HG03460 (cell line): ENCODE measurements at regions not wholly inside any gene's neighbourhood (a gene's known extent, or its start where the extent isn't known, plus 50 kb on each side); places are given as distances from the start of the nearest gene placed in this dataset.
"Not testable (repeated sequence)": the region's sequence is repeated elsewhere in the genome, so short reads cannot be mapped to it uniquely, and the experiment has no call there.

Experiments
- ATAC-seq: cut with Tn5 transposase; IDR thresholded peaks from one replicate; pipeline ENCODE4 v1.9.1; 2021; ENCODE audit not compliant: unreplicated experiment

DNA sequence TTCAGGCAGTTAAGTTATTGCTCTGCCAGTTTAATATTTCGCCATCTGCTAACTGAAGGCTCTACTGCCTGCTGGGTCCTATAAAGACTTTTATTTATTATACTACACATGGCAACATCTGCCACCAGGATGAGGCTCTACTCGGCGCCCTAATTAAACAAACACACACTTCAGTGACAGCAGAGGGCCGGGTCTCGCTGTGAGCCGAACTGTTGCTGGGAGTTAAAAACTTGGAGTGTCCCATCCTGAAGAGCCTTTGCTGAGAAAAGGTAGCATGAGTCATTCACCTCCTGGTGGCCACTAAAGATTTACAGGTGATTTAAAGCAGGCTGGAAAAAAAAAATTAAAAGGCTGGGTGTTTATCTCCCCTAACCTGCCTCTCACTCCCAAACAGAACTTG lies 183.7 kb downstream of the NPIPA8 start:
- not testable (repeated sequence) for ATAC-seq

DNA sequence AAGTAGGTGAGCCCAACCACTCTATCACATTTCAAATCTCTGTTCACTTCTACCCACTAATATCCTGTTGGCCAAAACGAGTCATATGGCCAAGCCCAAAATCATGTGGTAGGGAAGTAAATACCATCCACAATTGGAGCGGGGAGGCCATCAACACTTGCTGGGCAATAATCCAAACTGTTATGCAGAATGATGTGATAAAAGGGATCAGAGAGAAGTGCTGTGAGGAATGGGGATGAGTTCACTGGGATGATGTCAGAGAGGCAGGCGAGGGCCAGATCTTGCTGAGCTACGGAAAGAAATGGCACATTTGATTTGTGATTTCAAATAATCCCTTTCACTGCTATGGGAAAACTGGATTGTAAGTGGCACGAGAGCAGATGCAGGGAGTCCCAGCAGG lies 188.4 kb downstream of the NPIPA8 start:
- not testable (repeated sequence) for ATAC-seq

DNA sequence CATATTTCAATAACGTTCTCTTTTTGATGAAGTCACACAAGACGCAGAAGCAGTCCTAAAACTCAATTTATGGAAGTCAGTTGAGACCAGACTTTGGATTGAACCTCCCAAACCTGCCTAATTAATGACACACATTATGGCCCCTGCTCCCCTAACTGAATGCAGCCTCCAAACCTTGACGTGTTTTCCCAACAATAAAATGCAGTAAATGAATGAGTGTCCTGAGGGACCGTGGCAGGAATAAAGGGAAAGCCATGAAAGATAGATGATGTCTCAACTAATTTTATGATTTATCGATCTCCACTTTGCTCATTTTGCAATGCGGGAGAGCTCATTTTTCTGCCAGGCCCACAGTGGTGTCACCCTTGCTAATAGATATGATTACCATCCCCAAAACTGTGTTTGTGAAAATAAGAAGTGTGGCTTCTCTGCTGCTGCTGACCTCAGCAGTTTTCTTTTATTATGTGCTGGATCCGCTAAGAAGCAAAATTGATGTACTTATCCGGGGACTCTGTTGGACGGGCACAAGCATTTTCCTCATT lies 189.9 kb downstream of the NPIPA8 start:
- ATAC-seq: not testable (repeated sequence)

DNA sequence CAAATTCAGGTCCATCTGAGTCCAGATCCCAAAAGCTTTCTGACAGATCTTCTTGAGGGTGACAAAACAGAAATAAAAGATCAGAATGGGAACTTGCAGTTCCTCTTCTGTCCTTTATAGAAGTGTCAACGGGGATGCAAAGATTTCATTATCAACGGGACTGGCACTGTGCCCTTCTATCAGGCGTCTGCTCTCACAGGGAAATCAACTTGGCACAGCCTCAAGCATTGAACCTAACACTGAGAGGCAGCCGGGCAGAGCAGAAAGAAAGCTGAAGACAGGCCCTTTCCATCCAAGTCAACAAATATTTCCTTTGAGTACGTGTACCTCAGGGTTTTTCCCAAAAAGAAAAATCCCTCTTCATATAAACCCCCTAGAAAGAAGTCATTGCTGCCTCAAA lies 194.5 kb downstream of the NPIPA8 start:
- ATAC-seq: not testable (repeated sequence)

DNA sequence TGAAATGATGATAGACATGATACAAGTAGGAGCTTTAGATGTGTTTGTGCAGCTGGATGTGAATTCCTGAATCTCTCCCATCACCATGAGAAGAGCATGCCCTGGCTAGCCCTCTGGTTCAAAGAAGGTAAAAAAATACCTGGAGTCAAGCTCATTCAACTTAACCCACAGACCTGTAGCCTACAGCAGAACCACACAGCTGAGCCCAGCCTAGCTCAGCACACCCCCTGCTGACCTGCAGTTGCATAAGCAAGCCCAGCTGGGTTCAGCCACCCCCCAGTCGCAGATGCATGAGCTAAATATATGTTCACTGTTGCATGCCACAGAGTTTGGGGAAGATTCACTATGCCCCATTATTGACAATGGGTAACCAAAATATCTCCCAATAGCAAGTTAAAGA lies 200.2 kb downstream of the NPIPA8 start:
- ATAC-seq: not testable (repeated sequence)

DNA sequence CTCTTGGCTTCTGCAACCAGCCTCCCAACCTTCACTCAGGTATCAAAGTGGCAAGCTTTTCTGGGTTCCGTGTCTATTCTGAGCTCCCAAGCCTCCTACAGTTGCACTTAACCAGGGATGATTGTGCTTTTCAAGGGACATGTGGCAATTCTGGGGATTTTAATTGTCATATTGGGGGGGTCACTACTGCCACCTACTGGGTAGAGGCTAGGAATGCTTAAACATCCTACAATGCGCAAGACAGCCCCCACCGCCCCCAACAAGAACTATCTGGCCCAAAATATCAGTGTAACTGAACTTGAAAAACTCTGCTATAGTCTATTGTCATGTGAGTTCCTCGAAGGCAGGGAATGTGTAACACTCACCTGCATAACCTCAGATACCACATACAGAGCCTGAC lies 201.5 kb downstream of the NPIPA8 start:
- ATAC-seq: not testable (repeated sequence)

DNA sequence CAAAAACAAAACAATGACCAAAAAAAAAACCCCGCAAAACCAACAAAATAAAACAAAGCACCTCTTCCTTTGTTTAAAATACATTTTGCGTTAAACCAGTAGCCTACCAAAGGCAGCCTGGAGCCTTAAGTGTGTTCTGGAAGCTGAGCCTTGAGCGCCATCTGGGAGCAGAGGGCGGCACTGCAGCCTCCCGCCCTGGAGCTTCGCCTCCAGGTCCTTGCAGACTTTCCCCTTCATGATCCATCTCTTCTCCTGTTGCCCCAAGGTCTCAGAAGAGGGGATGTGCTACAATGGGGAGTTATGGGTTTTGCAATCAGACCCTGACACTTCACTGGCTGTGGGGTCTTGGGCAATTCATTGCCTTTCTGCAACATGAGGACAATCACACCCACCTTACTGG lies 204.9 kb downstream of the NPIPA8 start:
- ATAC-seq: not testable (repeated sequence)

DNA sequence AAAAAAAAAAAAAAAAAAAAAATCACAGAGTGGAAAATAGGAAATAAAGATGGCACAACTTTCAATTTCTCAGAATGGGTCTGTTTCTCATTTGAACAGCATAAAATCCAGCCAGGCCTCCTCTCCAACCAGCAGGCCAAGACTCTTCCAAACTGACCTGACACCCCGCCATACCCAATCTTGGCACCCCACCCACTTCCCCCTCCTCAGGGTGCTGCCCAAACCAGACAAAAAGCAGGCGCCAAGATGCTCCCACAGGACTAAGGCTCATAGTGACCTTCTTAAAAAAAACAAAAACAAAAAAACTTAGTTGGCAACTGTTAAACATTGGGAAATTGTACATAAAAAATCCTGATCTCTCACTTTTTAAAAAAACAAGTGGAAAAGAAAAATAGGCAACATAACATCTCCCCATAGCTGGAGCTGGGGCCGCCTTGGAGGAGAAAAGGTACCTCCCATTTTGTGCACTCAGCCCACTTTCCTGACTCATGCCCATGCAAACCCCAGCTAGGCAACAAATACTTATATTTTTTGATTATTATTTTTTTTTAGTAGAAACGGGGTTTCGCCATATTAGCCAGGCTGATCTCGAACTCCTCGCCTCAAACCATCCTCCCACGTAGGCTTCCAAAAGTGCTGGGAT lies 205.9 kb downstream of the NPIPA8 start:
- ATAC-seq: not testable (repeated sequence)

DNA sequence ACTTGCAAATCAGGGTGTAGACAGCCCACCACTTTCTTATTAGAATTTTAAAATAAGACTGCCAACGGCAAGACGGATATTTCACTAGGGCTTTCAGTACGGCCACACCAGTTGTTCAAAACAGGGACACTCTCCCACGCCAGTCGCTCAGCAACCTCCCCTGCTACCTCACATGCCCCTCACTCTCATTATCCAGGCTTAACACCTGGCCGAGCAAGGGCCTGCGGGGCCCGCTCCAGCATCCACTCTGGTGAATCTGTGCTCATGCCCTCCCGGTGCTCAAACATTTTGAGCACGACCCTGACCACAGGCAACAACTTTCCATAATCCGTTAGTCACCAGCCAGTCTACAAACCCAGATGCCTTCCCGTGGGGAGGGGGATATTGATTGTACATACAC lies 209.5 kb downstream of the NPIPA8 start:
- ATAC-seq: not testable (repeated sequence)

DNA sequence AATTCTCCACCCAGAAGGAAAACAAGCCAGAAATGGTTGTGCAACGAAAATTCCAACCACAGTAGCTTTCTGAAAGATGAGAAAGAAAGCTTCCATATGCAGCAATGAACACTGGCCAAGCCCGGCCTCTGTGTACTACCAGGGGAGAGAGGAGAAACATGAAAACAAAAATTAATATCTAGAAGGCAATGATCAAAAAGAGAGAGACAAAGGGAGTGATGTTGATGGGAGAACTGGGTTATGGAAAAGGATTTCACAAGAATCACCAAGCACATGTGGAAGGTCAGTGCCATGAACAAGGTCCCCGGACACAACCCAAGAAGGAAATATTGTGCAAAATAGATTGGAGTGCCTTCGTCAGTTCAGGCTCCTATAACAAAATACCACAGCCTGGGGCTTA lies 217.4 kb downstream of the NPIPA8 start:
- not testable (repeated sequence) for ATAC-seq

DNA sequence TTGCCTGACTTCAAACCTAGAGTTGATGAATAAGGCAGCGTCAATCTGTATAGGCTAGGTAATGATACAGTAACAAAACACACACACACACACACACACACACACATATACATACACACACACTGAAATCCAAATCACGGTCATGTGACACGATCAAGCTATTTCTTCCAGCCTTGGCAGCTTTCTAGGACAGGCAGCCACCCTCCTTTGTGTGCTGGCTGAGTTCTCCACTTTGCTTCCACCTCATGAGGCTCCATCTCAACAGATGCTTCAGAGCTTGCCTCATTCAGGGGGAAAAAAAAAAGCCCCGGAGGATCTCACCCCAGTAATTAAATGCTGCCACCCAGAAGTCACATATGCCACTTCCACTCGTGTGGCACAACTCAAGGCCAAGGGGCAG lies 217.9 kb downstream of the NPIPA8 start:
- not testable (repeated sequence) for ATAC-seq

DNA sequence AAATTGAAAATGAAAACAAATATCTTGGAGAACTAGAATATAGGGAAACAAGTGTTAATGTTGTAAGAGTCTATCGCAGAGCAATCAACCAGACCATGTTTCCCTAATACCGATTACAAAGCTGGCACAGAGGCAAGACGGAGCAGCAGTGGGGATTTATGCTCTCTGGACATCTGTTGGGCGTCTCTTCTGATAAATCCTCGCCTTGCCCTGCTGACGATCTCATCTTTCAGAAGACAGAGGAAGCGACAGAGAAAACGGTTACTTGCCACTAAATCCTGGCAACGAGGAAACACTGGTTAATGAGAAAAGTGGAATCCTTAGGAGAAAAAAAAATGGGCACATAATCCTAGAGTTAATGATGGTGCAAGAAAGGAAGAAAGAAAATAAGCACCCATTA lies 218.5 kb downstream of the NPIPA8 start:
- ATAC-seq: not testable (repeated sequence)

DNA sequence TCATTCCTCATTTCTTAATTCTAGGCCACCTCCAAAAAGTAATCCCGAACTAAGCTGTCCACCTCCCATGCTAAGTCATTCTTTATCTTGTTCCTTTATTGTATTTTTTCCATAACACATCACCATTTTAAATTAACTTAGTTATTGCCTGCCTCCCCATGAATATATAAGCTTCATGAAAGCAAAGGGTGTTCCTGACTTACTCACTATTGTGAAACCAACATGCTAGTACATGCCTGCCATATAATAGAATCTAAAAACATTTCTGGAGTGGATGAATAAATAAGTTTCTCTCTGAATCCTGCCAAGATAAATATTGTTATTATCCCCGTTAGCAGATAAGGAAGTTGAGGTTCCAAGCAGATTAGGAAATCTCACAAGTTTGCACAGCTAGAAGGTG lies 232.1 kb downstream of the NPIPA8 start:
- ATAC-seq: not testable (repeated sequence)

DNA sequence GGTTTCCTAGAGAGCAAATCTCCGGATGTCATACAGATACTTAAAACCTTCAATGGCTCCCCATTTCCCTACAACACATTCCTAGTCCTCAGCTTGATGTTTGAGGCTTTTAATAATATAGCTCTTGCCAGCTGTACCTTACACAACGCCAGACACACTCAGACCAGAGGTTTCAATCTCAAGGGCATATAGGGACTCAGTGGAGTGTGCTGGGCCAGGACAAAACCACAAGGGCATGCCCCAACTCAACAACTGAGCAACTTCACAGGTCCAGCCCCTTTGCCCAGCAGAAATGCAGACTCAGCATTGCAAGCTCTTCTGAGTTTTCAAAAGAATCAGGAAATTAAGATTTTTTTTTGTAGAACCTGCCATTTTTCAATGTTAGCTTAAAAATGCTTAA lies 235.5 kb downstream of the NPIPA8 start:
- not testable (repeated sequence) for ATAC-seq

DNA sequence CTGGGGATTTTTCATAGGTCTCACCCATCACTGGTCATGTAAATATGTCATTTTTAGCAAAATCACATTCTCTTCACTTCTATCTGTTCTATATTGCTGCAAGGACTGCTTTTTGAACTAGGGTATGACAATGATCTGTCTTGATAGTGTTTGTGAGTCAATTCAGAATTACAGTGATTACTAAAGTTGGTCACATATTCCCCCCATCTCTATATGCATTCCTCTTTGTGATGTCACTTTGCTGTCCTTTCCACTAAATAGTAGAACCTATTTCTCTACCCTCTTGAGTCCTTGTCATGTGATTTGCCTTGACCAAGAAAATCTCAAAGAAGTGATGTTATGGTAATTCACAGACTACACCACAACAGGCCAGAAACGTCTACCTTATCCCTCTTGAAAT lies 243.9 kb downstream of the NPIPA8 start:
- not testable (repeated sequence) for ATAC-seq

DNA sequence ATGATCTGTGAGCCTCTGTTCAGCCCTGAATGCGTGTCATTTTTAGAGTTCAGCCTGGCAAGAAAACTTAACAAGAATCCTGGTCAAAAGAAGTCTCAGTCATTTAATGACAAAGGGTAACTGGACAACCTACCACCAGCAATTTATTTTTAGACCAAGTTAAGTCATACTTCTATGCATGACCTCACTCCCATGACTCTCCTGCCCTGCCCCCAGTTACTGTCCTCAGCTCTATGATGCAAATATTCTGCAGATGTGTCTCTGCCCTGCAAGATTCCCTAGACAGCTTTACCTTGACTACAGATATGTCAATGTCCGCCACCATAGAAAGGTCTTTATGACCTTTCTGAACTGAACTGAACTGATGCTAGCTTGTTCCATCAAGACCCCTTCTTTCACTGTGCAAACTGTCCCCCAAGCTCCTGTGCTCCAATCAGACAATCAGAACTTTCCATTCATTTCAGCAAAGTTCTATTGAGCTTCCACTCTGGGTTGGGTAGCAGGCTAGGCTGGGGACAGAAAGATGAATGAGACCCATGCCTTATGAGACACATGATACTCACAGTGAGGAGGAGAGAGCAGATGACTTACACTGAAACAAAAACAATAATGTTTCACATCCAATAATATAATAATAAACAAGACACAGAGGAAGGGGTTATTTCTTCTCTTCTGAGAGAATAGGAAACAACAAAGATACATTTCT lies 255.7 kb downstream of the NPIPA8 start:
- ATAC-seq: not testable (repeated sequence)

DNA sequence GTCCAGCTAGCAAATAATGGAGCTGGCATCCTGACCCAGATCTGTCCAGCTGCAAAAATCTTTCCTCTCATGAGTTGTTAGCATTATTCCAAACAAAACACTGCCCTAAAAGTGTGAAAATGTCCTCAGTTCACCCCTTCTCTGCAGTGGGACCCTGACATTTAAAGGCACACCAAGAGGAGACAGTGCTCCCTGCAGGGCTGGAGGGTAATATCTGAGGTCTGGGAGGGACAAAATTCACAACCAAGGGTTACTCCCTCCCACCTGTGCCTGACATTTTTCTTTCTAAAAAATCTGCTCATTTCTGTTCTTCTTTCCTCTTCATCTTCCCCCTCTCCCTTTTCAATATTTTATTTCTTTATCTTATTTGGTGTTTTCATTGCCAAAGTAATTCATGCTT lies 258.6 kb downstream of the NPIPA8 start:
- ATAC-seq: not testable (repeated sequence)

DNA sequence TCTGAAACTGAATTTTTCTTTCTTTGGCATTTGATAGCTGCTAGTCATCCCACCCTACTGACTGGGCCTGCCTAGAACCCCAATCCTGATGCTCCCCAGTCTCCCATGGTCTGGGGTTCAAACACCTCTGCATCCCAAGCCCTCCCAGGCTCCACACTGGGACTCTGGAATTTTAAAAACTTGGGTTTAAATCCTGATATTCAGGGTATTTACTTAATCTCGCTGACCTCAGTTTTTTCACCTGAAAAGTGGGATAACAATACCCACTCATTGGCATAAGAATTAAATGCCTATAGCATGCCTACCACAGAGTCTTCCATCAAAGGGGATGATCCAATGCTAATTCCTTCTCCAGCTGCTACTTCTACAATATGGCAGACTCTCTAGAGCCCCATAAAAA lies 264.4 kb downstream of the NPIPA8 start:
- ATAC-seq: no peak

DNA sequence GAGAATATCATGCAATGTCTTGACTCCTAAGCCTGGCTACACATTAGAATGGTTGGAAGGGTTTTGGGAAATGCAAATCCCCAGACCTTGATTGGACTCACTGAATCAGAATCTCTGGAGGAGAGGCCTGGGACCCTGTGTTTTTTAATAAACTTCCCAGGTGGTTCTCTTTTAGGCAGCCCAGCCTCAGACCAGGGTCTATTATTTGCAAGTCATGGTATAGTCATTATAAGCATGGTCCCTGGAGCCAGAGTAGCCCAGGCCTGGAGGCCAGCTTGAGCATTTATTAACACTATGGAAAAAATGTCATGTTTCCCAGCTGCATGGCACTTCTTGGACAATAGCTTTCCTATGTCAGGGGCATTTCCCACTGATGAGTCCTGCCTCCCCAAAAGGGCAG lies 266.9 kb downstream of the NPIPA8 start:
- no peak for ATAC-seq

DNA sequence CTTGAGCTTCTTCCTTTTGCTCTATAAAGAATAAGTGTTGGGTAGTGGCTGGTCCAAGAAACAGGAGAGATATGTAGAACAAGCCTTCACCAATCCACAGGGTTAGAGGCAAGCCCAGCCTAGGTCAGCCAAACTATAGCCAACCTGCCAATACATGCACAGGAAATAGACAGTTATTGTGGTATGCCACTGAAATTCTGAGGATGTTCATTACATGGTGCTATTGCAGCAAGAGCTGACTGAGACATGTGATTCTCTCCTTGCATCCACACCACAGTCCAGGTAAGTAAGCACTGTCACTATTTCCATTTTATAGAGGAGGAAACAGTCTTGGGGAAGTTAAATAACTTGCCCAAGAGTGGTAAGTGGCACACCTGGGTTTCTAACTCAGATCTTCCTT lies 268.1 kb downstream of the NPIPA8 start:
- no peak for ATAC-seq

DNA sequence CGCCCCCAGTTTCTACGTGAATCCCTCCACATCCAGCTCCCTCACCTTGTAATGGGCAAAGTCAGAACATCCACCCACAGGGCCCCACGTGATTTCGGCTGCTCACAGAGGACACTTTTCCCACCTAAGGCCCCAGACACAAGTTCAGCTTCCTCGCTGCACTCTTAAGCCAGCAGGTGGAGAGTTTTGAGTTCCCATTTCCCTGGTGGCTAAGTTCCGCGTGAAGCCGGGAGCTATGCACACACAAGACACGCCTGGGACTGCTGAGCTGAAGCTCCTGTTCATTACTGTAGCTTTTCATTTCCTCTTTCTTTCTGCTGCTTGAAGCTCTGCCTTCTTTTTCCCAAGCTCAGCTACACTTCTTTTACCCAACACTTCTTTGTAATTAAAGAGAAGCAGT lies 273.8 kb downstream of the NPIPA8 start:
- no peak for ATAC-seq

DNA sequence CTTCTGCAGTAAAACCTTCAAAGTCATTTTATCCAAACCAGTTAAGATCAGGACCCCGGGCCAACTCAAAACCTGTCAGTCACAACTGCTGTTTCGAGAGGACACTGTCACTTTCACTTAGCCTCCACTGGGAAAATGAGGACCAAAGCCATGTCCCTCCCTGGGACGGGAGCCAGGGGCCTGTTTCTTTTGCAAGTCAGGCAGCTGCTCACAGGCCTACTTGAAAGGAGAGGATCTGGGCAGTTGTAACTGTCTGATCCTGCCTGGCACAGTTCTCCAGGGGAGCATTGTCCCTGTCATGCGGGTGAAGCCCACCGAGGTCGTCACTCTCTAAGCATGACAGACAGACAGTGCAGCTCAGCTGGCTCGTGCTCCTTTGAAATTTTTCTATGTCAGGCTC lies 276.2 kb downstream of the NPIPA8 start:
- no peak for ATAC-seq
